H1 (cell line): ENCODE measurements at regions not wholly inside any gene's neighbourhood (a gene's known extent, or its start where the extent isn't known, plus 50 kb on each side); places are given as distances from the start of the nearest gene placed in this dataset.
A peak's percentile ranks its signal among the peaks of the same experiment; 100 is the strongest.

Experiments used
- CTCF ChIA-PET: fragments of 300-600 bp; sonication (Branson Sonifier 250); formaldehyde crosslinking; loops from one replicate; lab custom pipeline; 2021; ENCODE audit not compliant: partially characterized antibody; lab: Charles Lee
- POLR2A ChIA-PET: fragments of 300-600 bp; sonication (Branson Sonifier 250); formaldehyde crosslinking; loops from one replicate; lab custom pipeline; 2021; ENCODE audit warnings: inconsistent platforms; ENCODE audit not compliant: partially characterized antibody; lab: Charles Lee
- DNase-seq, 2 experiments: peaks; one replicate each; pipeline versions ENCODE4 v3.0.0 to v3.0.0-alpha.2; 2010 to 2022; ENCODE audit warnings: low spot score in 2 of 2, low read depth in 1 of 2, mixed read lengths in 1 of 2
- FAIRE-seq: peaks from 2 replicates; lab custom pipeline; 2011; peaks lifted over from hg19 to GRCh38; lab: Jason Lieb, UNC
- H2AFZ ChIP-seq: 2 replicates; pipeline ENCODE4 v1.8.1; 2012; ENCODE audit warnings: low read length, inconsistent platforms
- H2AK5ac ChIP-seq: 2 replicates; pipeline ENCODE4 v1.6.1; 2013; ENCODE audit warnings: low read depth, low read length
- H2BK120ac ChIP-seq: replicated peaks from 2 replicates; pipeline ENCODE3; 2013; ENCODE audit warnings: low read depth, low read length, inconsistent platforms
- H2BK12ac ChIP-seq: 2 replicates; pipeline ENCODE4 v1.6.1; 2013; ENCODE audit warnings: low read depth, low read length
- H2BK15ac ChIP-seq: 2 replicates; pipeline ENCODE4 v1.6.1; 2013; ENCODE audit warnings: low read length
- H2BK20ac ChIP-seq: 2 replicates; pipeline ENCODE4 v1.6.1; 2013; ENCODE audit warnings: low read length
- H2BK5ac ChIP-seq: 2 replicates; pipeline ENCODE4 v1.6.1; 2013; ENCODE audit warnings: low read depth, low read length
- H3K14ac ChIP-seq: 2 replicates; pipeline ENCODE4 v1.6.1; 2013; ENCODE audit warnings: inconsistent platforms; ENCODE audit not compliant: insufficient read length
- H3K18ac ChIP-seq: 2 replicates; pipeline ENCODE4 v1.6.1; 2013; ENCODE audit warnings: low read length; ENCODE audit errors: extremely low read depth
- H3K23ac ChIP-seq: 2 replicates; pipeline ENCODE4 v1.6.1; 2013; ENCODE audit warnings: inconsistent platforms; ENCODE audit not compliant: insufficient read length
- H3K23me2 ChIP-seq: 2 replicates; pipeline ENCODE4 v1.6.1; 2013; ENCODE audit warnings: low read depth, low read length
- H3K27ac ChIP-seq: 2 replicates; pipeline ENCODE4 v1.6.1; 2011; ENCODE audit warnings: low read depth, low read length, inconsistent platforms
- H3K27me3 ChIP-seq, 4 experiments: replicated peaks in 1 of 4; 1 replicate in 1 of 4; 2 replicates in 3 of 4; pipeline versions ENCODE4 v1.6.1 to v1.8.1; 2011 to 2013; ENCODE audit warnings: low read length in 3 of 4, mild to moderate bottlenecking in 3 of 4, inconsistent platforms in 2 of 4, mixed read lengths in 2 of 4, moderate library complexity in 1 of 4; ENCODE audit not compliant: control insufficient read depth in 3 of 4, insufficient read depth in 3 of 4; ENCODE audit errors: extremely low read depth in 1 of 4
- H3K36me3 ChIP-seq, 4 experiments: 2 replicates each; pipeline versions ENCODE4 v1.6.1 to v1.8.1; 2011 to 2013; ENCODE audit warnings: mild to moderate bottlenecking in 4 of 4, low read length in 3 of 4, moderate library complexity in 2 of 4, control low read depth in 1 of 4, inconsistent platforms in 1 of 4; ENCODE audit not compliant: insufficient read depth in 4 of 4, control insufficient read depth in 2 of 4
- H3K4ac ChIP-seq: replicated peaks from 2 replicates; pipeline ENCODE3; 2013; ENCODE audit warnings: low read length, low read depth, mixed read lengths, inconsistent platforms; ENCODE audit not compliant: insufficient read length
- H3K4me1 ChIP-seq, 4 experiments: replicated peaks in 1 of 4; 1 replicate in 1 of 4; 2 replicates in 3 of 4; pipeline versions ENCODE4 v1.6.1 to v1.8.1; 2011 to 2013; ENCODE audit warnings: low read length in 3 of 4, inconsistent platforms in 2 of 4, mixed read lengths in 1 of 4; ENCODE audit not compliant: insufficient read depth in 4 of 4, control insufficient read depth in 3 of 4
- H3K4me2 ChIP-seq, 2 experiments: 2 replicates each; pipeline versions ENCODE4 v1.6.1 to v1.8.1; 2011 to 2013; ENCODE audit warnings: low read depth in 2 of 2, low read length in 2 of 2, control low read depth in 1 of 2, inconsistent platforms in 1 of 2, mild to moderate bottlenecking in 1 of 2; ENCODE audit not compliant: insufficient read depth in 1 of 2
- H3K4me3 ChIP-seq, 4 experiments: fragments of 200-600, 300-600 bp in 1 of 4; sonication (generic), shearing (Covaris generic), sonication (Bioruptor Twin) in 1 of 4; 2 replicates each; pipeline versions ENCODE4 v1.5.1 to v1.8.1; 2011 to 2016; ENCODE audit warnings: low read length in 4 of 4, low read depth in 3 of 4, control low read depth in 2 of 4, inconsistent platforms in 2 of 4, mild to moderate bottlenecking in 2 of 4, mixed read lengths in 1 of 4, moderate library complexity in 1 of 4; ENCODE audit not compliant: insufficient read depth in 2 of 4; ENCODE audit errors: extremely low read depth in 1 of 4
- H3K56ac ChIP-seq: replicated peaks from 2 replicates; pipeline ENCODE3; 2013; ENCODE audit warnings: low read depth, mild to moderate bottlenecking, mixed read lengths, low read length, inconsistent platforms; ENCODE audit not compliant: insufficient read length
- H3K79me1 ChIP-seq: 2 replicates; pipeline ENCODE4 v1.6.1; 2013; ENCODE audit warnings: low read depth, low read length, control low read depth
- H3K79me2 ChIP-seq, 2 experiments: 2 replicates each; pipeline versions ENCODE4 v1.6.1 to v1.8.1; 2012 to 2013; ENCODE audit warnings: low read length in 2 of 2, mild to moderate bottlenecking in 2 of 2, inconsistent platforms in 1 of 2; ENCODE audit not compliant: insufficient read depth in 2 of 2, control insufficient read depth in 1 of 2
- H3K9ac ChIP-seq, 4 experiments: replicated peaks in 1 of 4; 1 replicate in 1 of 4; 2 replicates in 3 of 4; pipeline versions ENCODE4 v1.6.1 to v1.8.1; 2011 to 2013; ENCODE audit warnings: low read depth in 3 of 4, low read length in 3 of 4, control low read depth in 2 of 4, mild to moderate bottlenecking in 2 of 4, moderate library complexity in 2 of 4, inconsistent platforms in 1 of 4; ENCODE audit errors: extremely low read depth in 1 of 4
- H3K9me3 ChIP-seq, 2 experiments: 2 replicates each; pipeline versions ENCODE4 v1.6.1 to v1.8.1; 2012 to 2013; ENCODE audit warnings: mild to moderate bottlenecking in 2 of 2, moderate library complexity in 2 of 2, control low read depth in 1 of 2, inconsistent platforms in 1 of 2, low read depth in 1 of 2, low read length in 1 of 2, mixed read lengths in 1 of 2; ENCODE audit not compliant: insufficient read depth in 2 of 2
- H4K20me1 ChIP-seq, 2 experiments: replicated peaks in 1 of 2; 2 replicates each; pipeline versions ENCODE3 to v1.8.1; 2011 to 2013; ENCODE audit warnings: inconsistent platforms in 2 of 2, low read length in 2 of 2, mild to moderate bottlenecking in 1 of 2; ENCODE audit not compliant: insufficient read depth in 2 of 2, control insufficient read depth in 1 of 2
- H4K5ac ChIP-seq: 2 replicates; pipeline ENCODE4 v1.6.1; 2013; ENCODE audit warnings: low read length, low read depth, mixed read lengths, inconsistent platforms; ENCODE audit not compliant: insufficient read length
- H4K8ac ChIP-seq: 2 replicates; pipeline ENCODE4 v1.8.0; 2013; ENCODE audit warnings: mild to moderate bottlenecking, moderate library complexity, low read length, inconsistent platforms; ENCODE audit not compliant: insufficient read depth; ENCODE audit errors: extremely low read depth
- H4K91ac ChIP-seq: replicated peaks from 2 replicates; pipeline ENCODE3; 2013; ENCODE audit warnings: low read length, mixed read lengths, inconsistent platforms; ENCODE audit not compliant: insufficient read length
- E2F6 ChIP-seq: IDR thresholded peaks from 2 replicates; pipeline ENCODE4 v1.6.1; 2012; ENCODE audit warnings: inconsistent platforms
- HDAC2 ChIP-seq, 2 experiments: fragments of 300-600 bp in 1 of 2; sonication (generic) in 1 of 2; IDR thresholded peaks; 2 replicates each; pipeline ENCODE4 v1.6.1; 2011 to 2012; ENCODE audit warnings: low read depth in 2 of 2, low read length in 2 of 2, mild to moderate bottlenecking in 2 of 2, moderate library complexity in 2 of 2, borderline replicate concordance in 1 of 2, inconsistent platforms in 1 of 2
- NANOG ChIP-seq: IDR thresholded peaks from 2 replicates; pipeline ENCODE4 v1.6.1; 2011; ENCODE audit warnings: low read length, low read depth, mild to moderate bottlenecking, inconsistent platforms; ENCODE audit not compliant: insufficient read depth, poor library complexity, severe bottlenecking
- NRF1 ChIP-seq: IDR thresholded peaks from 2 replicates; pipeline ENCODE4 v1.6.1; 2011; ENCODE audit warnings: mild to moderate bottlenecking, low read depth, low read length, improper control_type of control experiment
- RFX5 ChIP-seq: IDR thresholded peaks from 2 replicates; pipeline ENCODE4 v1.6.1; 2011; ENCODE audit warnings: low read depth, low read length, improper control_type of control experiment, borderline replicate concordance
- SAP30 ChIP-seq: fragments of 300-600 bp; sonication (generic); IDR thresholded peaks from 2 replicates; pipeline ENCODE4 v1.7.1; 2012; ENCODE audit warnings: low read length, moderate library complexity, mild to moderate bottlenecking, inconsistent platforms; ENCODE audit not compliant: insufficient read depth, insufficient replicate concordance
- SIX5 ChIP-seq: IDR thresholded peaks from 2 replicates; pipeline ENCODE4 v1.6.1; 2011; ENCODE audit warnings: mild to moderate bottlenecking, low read depth, low read length
- SP1 ChIP-seq: IDR thresholded peaks from 2 replicates; pipeline ENCODE4 v1.6.1; 2011; ENCODE audit warnings: low read depth, low read length
- SRF ChIP-seq: IDR thresholded peaks from 2 replicates; pipeline ENCODE4 v1.6.1; 2011; ENCODE audit warnings: mild to moderate bottlenecking, low read depth, low read length, moderate library complexity
- USF2 ChIP-seq: IDR thresholded peaks from 2 replicates; pipeline ENCODE4 v1.6.1; 2011; ENCODE audit warnings: low read length, improper control_type of control experiment
- YY1 ChIP-seq: IDR thresholded peaks from 2 replicates; pipeline ENCODE4 v1.6.1; 2011; ENCODE audit warnings: low read depth, mild to moderate bottlenecking, low read length
- WGBS, 2 experiments: shearing (Covaris generic) in 1 of 2; methylation state at CpG; one replicate each; pipeline versions ENCODE4 v1.1.6 to v1.1.7; 2013 to 2015; ENCODE audit warnings: low lambda C conversion rate in 2 of 2, mixed read lengths in 2 of 2, inconsistent platforms in 1 of 2, low coverage in 1 of 2, missing lambda C conversion rate in 1 of 2; ENCODE audit not compliant: insufficient replicate concordance in 2 of 2, insufficient coverage in 1 of 2, insufficient read length in 1 of 2; ENCODE audit errors: extremely low coverage in 1 of 2, missing lambda C conversion rate in 1 of 2; 5-methylcytosine and 5-hydroxymethylcytosine counted together

GRCh38 chrX:8868070-8868773 lies 67.0 kb upstream of the FAM9A start:
- Histone ChIP-seq H3K36me3 (no peaks in the 10 kb centered on the region), H3K4me3 (no peak overlapping the region), H3K56ac (no peak overlapping the region), H3K79me1 (no peaks in the 10 kb centered on the region), H3K4ac (no peak overlapping the region), H3K14ac (no peak overlapping the region), H3K9ac (no peak overlapping the region), H4K5ac (no peak overlapping the region), H3K4me1 (peaks cover 0 to 6% (median 2%) of the 10 kb centered on the region in 4 experiments; a peak in 3 of 7 replicates), H3K27me3 (peaks cover 0 to 2% (median 0%) of the 10 kb centered on the region in 4 experiments; a peak in 3 of 7 replicates), H3K9me3 (no peaks in the 10 kb centered on the region), H3K27ac (no peak overlapping the region), H2BK120ac (no peak overlapping the region), H3K23ac (no peak overlapping the region), H2AFZ (no peak overlapping the region), H2AK5ac (no peak overlapping the region), H3K18ac (no peak overlapping the region), H3K23me2 (no peaks in the 10 kb centered on the region), H4K91ac (no peak overlapping the region), H2BK12ac (no peak overlapping the region), H2BK15ac (no peak overlapping the region), H2BK5ac (no peak overlapping the region), H4K20me1 (no peaks in the 10 kb centered on the region), H2BK20ac (no peak overlapping the region), H3K79me2 (no peaks in the 10 kb centered on the region), H4K8ac (no peak overlapping the region), H3K4me2 (no peak overlapping the region)
- CTCF ChIA-PET: interaction anchor here (1.4 kb wide), 1 partner anchor 12 kb away, joined by 4 read pairs; no protein-coding TSS in a partner anchor
- no peak for DNase-seq
- WGBS, 2 experiments: 88% methylated on average over 5 of the region's 5 CpGs; no CpG with 5 or more reads in 1 of the 2 experiments
- FAIRE-seq: peak; percentile 19
- POLR2A ChIA-PET: no interaction called here
- TF ChIP-seq NANOG (no peak), SAP30 (no peak), YY1 (no peak), SP1 (no peak), SIX5 (no peak), HDAC2 (IDR thresholded peaks at IDR 0.05; ENCODE audit: borderline replicate concordance in 1 of 2, low read depth in 2 of 2, low read length in 2 of 2) (no peak), E2F6 (no peak), RFX5 (no peak), SRF (no peak), NRF1 (no peak), USF2 (no peak)
